DLD1 (cell line): ENCODE measurements at regions not wholly inside any gene's neighbourhood (a gene's known extent, or its start where the extent isn't known, plus 50 kb on each side); places are given as distances from the start of the nearest gene placed in this dataset.

Experiments
- in situ Hi-C: cut with HindIII; loops from 2 replicates; pipeline ENCODE4 v1.10.0; 2017; ENCODE audit warnings: low sequenced_read_pairs

- in situ Hi-C loops = no loop called here
Measured at GRCh38 chr4:24248674-24249630, 335.4 kb downstream of the DHX15 start.

DNA sequence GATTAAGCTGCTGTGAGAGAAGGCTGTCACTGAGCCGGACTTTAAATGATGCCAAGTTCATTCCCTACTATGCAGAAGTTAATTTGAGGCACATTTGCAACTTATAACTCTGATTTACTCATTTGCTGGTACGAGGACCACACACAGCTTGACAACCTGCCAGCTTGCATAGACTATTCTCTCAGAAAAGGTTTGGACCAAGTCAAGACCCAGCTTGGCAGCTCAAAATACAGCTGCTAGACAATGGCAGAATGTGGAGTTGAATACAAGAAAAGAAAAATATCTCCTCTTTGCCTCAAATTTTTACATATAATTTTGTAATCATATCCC, 338.9 kb downstream of the DHX15 start:
- in situ Hi-C loops = no loop called here

GRCh38 chr4:24244663-24245490, 339.5 kb downstream of the DHX15 start:
- in situ Hi-C loops = no loop called here

- in situ Hi-C loops = no loop called here
Measured at GRCh38 chr4:24243641-24244040, 340.7 kb downstream of the DHX15 start.

DNA sequence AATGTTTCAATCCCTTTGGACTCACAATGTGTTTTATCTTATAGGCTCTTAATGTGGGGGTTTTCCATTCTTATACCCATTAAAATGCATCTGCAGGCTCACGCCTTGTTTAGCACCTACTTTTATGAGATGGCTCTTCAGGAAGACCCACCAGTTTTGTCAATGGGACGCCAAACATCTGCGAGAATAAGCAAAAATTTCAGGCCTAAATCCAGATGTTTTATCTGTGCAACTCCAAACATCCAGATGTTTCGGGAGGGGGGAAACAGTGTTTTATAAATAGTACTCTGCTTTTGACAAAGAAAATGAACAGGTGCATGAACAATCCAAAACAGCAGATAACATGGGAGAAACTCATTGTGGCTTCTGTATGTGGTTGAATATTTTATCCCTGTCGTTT, 342.8 kb downstream of the DHX15 start:
- in situ Hi-C loops = no loop called here

GRCh38 chr4:24240655-24241054, 343.7 kb downstream of the DHX15 start:
- in situ Hi-C loops = no loop called here

GRCh38 chr4:24237709-24238108, 346.6 kb downstream of the DHX15 start:
- in situ Hi-C loops = no loop called here

DNA sequence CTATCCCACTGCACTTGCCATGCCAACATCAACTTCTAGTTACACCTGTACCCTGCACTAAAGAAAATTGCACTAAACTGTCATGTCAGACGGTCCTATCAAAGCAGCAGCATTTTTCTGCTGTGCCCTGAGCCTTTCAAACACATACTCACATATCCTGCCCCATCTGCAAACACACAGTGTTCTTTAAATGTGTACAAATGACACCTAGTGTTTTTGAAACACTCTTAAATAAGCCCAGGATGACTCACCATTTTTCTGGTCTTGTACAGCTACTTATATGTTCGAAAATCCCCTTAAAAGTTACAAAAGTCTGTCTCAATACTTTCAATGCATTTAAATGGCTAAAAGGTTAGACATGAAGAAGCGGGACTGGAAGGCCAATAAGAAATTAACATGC, 346.7 kb upstream of the PPARGC1A start:
- in situ Hi-C loops = no loop called here

DNA sequence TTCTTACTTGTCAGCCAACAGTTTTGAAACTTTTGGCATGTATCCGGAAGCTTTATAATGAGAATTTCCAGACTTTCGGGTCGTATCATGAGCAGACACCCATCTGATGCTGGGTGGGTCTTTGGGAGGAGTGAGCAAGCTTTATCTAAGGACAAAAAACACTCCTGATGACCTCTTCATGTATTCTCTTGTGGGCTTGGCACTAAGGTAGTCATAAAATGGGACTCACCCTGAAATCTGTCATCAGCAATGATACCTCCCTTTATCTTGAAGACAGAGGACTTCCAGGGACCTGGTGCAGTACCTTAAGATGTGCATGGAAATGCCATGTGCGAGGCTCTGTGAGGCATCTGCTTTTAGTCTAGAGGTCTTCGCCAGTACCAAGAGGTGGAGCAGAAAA, 346.3 kb upstream of the PPARGC1A start:
- in situ Hi-C loops = no loop called here

DNA sequence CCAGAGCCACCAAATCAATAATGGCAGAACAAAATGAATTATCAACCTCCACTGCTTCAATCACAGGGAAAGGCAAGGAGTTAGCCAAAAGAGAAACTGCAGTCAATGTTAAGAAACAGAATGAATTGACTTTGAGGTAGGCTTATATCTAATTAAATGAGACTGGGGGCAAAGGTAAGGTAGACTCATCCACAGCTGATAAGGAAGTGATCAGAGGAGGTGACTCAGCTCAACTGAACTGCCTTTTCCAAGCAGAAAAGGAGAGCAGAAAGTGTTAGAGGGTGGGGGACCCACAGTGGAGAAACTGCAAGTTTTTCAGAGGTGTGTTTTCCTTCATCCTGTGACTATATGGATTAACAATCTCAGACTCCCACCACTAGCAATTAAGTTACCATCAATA, 345.8 kb upstream of the PPARGC1A start:
- in situ Hi-C loops = no loop called here

- in situ Hi-C loops = no loop called here
Measured at GRCh38 chr4:24234288-24234848, 344.5 kb upstream of the PPARGC1A start.

GRCh38 chr4:24230955-24231354, 341.1 kb upstream of the PPARGC1A start:
- in situ Hi-C loops = no loop called here

DNA sequence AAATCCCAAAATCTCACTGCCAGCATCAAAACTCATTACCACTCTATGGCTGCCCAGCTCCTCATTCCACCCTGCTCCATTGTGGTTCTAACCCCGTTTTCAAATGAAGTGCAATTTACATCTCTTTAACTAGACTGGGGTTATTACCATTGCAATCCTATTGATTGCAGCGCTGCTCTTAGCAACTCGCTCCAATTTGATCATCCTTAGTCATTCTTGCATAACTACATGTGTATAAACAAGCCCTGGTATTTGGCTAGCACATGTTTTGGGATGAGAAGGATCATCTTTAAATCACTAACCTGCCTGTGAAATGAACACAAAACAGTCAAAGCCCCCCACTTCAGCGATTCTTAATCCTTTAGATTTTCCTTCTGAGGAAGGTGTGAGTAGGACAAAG, 340.1 kb upstream of the PPARGC1A start:
- in situ Hi-C loops = no loop called here

DNA sequence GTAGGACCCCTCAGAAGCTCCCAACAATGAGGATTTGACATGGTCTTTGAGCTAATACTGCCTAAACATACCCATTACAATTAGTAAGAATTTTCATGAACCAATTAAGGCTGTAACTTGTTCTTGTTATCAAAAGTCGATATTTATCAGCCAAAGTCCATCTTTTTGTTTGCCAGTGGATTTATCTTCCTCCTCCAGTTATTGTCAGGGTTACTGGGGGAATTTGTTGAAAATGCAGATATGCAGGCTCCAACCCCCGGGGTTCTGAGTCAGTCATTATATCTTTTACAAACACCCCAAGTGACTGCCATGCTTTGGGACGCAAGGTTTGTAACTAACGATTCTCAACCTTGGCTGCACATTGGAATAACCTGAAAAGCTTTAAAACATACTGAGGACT, 338.8 kb upstream of the PPARGC1A start:
- in situ Hi-C loops = no loop called here

GRCh38 chr4:24226667-24227066, 336.8 kb upstream of the PPARGC1A start:
- in situ Hi-C loops = no loop called here

- in situ Hi-C loops = no loop called here
Measured at GRCh38 chr4:24226023-24226422, 336.2 kb upstream of the PPARGC1A start.

GRCh38 chr4:24224446-24224845, 334.6 kb upstream of the PPARGC1A start:
- in situ Hi-C loops = no loop called here

DNA sequence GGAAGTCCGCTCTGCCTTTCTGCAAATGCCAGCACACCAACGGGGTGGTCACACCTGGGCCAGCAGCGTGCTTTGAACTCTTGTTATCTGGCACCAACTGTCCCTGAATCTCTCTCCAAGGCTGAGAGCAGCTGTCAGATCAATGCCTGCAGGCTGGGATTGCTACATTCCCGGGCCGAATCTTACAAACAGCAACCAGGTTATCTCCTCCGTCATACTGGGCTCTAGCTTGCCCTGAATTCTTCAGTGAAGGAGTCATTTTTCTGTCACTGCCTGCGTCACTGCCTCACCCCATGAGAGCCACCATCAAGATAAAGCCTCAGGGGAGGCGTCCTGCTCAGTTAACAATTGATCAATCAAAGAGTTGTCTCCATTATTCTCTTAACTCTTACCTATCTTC, 329.4 kb upstream of the PPARGC1A start:
- in situ Hi-C loops = no loop called here

DNA sequence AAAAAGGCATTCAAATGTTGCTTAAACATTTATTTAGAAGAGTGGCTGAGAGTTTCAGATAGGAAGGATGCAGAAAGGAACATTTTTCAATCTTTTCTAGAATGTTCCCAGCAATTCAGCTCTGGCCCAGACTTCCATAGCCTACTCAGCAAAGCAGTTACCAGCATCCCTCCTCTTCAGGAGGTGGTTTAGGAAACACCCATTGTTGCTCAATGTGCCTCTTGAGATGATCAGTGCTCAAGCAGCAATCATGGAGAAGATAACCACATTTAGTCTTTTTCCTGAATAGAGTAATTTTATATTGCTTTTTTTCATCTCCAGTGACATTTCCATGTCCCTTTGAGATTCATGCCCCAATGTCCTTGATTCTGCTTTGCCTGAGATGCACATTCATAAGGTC, 328.7 kb upstream of the PPARGC1A start:
- in situ Hi-C loops = no loop called here

DNA sequence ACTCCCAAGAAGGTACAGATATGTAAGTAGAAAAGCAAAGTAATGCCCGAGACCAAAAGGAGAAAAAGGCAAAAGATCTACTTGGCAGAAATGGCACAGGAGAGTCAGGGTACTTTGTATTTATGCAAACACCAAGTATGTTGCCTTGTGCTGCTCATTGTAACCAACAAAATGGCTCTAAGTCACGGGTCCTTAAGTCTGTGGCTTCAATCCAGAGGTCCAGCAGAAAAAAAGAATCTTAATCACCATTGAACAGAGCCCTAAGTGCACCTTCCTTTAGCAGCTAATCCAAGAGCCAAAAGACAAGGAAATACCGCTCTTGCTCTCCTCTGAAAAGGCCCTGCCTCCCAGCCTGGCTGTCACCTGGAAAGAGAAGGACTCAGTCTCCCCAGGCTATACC, 324.9 kb upstream of the PPARGC1A start:
- in situ Hi-C loops = no loop called here

DNA sequence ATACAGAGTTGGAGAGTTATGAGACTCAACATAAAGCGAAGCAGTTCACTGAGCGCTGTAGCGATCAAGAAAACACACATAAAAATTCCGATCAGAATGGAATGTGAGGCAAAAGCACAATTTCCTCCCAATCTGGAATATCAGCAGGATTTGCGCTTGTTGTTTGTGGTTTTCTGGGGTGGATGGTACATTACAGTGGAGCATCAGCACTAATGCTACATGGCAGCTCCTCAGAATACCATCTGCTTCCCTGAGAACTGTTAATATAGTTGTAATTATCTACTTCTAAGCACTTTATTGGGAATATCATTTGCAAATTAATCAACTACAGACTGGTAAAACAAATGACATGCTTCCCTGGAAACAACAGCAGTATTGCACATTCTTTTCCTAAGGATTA, 324.1 kb upstream of the PPARGC1A start:
- in situ Hi-C loops = no loop called here

DNA sequence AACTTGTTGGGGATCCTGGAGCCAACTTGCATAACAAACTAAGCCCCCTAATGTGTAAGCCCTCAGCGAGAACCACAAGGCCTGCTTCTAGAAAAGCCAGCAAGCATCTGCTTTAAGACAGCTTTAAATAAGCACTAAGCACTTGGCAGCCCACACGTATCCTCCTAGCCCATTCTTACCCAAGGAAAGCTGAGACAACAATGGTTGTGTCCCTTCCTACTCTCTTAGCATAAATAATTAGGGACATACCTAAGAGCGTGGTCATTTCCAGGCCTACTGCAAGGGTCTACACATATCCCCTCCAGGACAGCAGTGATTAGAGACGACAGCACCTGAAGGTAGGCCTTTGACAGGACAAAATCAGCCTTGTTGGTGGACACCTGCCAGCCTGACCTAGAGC, 322.8 kb upstream of the PPARGC1A start:
- in situ Hi-C loops = no loop called here
